ENCODE measurements at regions not wholly inside any gene's neighbourhood (a gene's known extent, or its start where the extent isn't known, plus 50 kb on each side); places are given as distances from the start of the nearest gene placed in this dataset.

DNA sequence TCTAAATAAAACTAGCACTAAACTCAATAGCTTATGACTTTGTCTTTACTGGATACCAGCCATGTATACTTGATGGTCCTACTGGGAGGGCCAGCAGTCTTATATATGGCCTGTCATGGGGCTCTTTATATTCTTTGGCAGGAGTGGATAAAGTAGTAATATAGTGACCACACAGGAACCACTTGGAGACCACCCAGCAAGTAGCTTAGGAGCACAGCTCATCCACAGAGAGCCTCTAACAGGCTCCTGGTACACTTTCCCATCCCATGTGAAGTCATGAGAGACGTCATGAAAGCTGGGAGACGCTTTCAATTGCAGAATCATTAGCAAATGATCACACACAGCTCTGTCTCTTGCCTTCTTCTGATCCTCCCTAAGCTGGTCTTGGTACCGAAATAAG, 360.9 kb upstream of the ACVR2A start:
- H2AFZ ChIP-seq (ENCODE audit: low read length), result no peak overlapping the region
- Mint-ChIP-seq H3K27me3 (ENCODE audit: low read depth) (no peaks in the 10 kb centered on the region), H3K27ac (no peak overlapping the region), H3K36me3 (ENCODE audit: insufficient read depth in 1 of 3, low read depth in 3 of 3) (no peaks in the 10 kb centered on the region), H3K4me3 (no peak overlapping the region), H3K4me1 (peaks cover 40 to 44% of the 10 kb centered on the region in 2 experiments), H3K9me3 (no peaks in the 10 kb centered on the region)
- no peak overlapping the region for H3K27ac ChIP-seq (ENCODE audit: insufficient read length, low read depth, low read length)
- H4K20me1 ChIP-seq (ENCODE audit: control insufficient read depth, insufficient read depth, insufficient read length), result no peaks in the 10 kb centered on the region
- H3T11ph ChIP-seq (ENCODE audit: low read length), result no peak overlapping the region
- H3K4ac ChIP-seq (ENCODE audit: low read depth, low read length), result no peak overlapping the region
- no peak overlapping the region for H3K4me2 ChIP-seq (ENCODE audit: insufficient read depth, insufficient read length, low read length)
- H3K14ac ChIP-seq (ENCODE audit: insufficient read depth, low read length), result no peak overlapping the region
- H3K23ac ChIP-seq (ENCODE audit: insufficient read length, low read depth, low read length), result no peak overlapping the region
- no peaks in the 10 kb centered on the region for H3K23me2 ChIP-seq (ENCODE audit: insufficient read length, low read depth, low read length, poor library complexity, severe bottlenecking)
- H3K4me1 ChIP-seq (ENCODE audit: insufficient read depth, low read length), result peaks cover 17% of the 10 kb centered on the region; the same call in 1 of the 2 replicates
- H2BK120ac ChIP-seq (ENCODE audit: low read depth, low read length, poor library complexity, severe bottlenecking), result no peak overlapping the region
- H2BK15ac ChIP-seq (ENCODE audit: low read depth, low read length), result no peak overlapping the region
- WGBS (ENCODE audit: extremely low coverage, insufficient read length, low lambda C conversion rate), result no CpG with 5 or more reads among the region's 3 CpGs
- H3K9me3 ChIP-seq (ENCODE audit: control insufficient read depth, low read depth, low read length), result no peaks in the 10 kb centered on the region
- H3K9ac ChIP-seq (ENCODE audit: extremely low read depth, insufficient read length, low read length), result no peak overlapping the region
- no peak overlapping the region for H4K8ac ChIP-seq (replicated peaks; ENCODE audit: insufficient read length, low read depth, low read length)
- H4K91ac ChIP-seq (ENCODE audit: insufficient read length, low read depth, low read length), result no peak overlapping the region
- H4K5ac ChIP-seq (ENCODE audit: insufficient read length, low read depth, low read length), result no peak overlapping the region
- H2BK20ac ChIP-seq (ENCODE audit: low read depth, low read length, poor library complexity, severe bottlenecking), result no peak overlapping the region
- H3K18ac ChIP-seq (ENCODE audit: insufficient read length, low read depth, low read length), result no peak overlapping the region
- H2AK5ac ChIP-seq (ENCODE audit: insufficient read length, low read length), result no peak overlapping the region
- H3K79me2 ChIP-seq (ENCODE audit: insufficient read depth, low read length), result no peaks in the 10 kb centered on the region
- H3K56ac ChIP-seq (ENCODE audit: insufficient read length, low read depth, low read length), result no peak overlapping the region
- no peak overlapping the region for H2BK12ac ChIP-seq (ENCODE audit: insufficient read length, low read depth, low read length)
- no peaks in the 10 kb centered on the region for H3K27me3 ChIP-seq (ENCODE audit: insufficient read depth, low read length)
- no peak for DNase-seq
- no peak overlapping the region for H2BK5ac ChIP-seq (ENCODE audit: insufficient read length, low read length)
- TF ChIP-seq, protein P1, sequence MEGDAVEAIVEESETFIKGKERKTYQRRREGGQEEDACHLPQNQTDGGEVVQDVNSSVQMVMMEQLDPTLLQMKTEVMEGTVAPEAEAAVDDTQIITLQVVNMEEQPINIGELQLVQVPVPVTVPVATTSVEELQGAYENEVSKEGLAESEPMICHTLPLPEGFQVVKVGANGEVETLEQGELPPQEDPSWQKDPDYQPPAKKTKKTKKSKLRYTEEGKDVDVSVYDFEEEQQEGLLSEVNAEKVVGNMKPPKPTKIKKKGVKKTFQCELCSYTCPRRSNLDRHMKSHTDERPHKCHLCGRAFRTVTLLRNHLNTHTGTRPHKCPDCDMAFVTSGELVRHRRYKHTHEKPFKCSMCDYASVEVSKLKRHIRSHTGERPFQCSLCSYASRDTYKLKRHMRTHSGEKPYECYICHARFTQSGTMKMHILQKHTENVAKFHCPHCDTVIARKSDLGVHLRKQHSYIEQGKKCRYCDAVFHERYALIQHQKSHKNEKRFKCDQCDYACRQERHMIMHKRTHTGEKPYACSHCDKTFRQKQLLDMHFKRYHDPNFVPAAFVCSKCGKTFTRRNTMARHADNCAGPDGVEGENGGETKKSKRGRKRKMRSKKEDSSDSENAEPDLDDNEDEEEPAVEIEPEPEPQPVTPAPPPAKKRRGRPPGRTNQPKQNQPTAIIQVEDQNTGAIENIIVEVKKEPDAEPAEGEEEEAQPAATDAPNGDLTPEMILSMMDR (conservative IDR thresholded peaks at IDR 0.05), result no peak
- no peaks in the 10 kb centered on the region for H3K79me1 ChIP-seq (ENCODE audit: insufficient read depth, low read depth, low read length, poor library complexity, severe bottlenecking)
